GM13976 (cell line): ENCODE measurements at regions not wholly inside any gene's neighbourhood (a gene's known extent, or its start where the extent isn't known, plus 50 kb on each side); places are given as distances from the start of the nearest gene placed in this dataset.

ENCODE experiments used
- DNase-seq: peaks from one replicate; pipeline ENCODE4 v3.0.0; 2012; ENCODE audit warnings: low spot score
- in situ Hi-C: fragments of 300-500 bp; cut with MboI; formaldehyde crosslinking; loops from one replicate; pipeline ENCODE4 v1.12.0; 2022; ENCODE audit warnings: low sequenced_read_pairs, mixed read lengths, inconsistent platforms; ENCODE audit not compliant: unreplicated experiment
- TF ChIP-seq, protein P1 (sequence below): IDR thresholded peaks from 2 replicates; pipeline ENCODE4 v1.5.1; 2012; ENCODE audit warnings: borderline replicate concordance, mild to moderate bottlenecking; ENCODE audit not compliant: insufficient read depth; ENCODE audit errors: extremely low read depth, missing control alignments, control extremely low read depth

DNA sequence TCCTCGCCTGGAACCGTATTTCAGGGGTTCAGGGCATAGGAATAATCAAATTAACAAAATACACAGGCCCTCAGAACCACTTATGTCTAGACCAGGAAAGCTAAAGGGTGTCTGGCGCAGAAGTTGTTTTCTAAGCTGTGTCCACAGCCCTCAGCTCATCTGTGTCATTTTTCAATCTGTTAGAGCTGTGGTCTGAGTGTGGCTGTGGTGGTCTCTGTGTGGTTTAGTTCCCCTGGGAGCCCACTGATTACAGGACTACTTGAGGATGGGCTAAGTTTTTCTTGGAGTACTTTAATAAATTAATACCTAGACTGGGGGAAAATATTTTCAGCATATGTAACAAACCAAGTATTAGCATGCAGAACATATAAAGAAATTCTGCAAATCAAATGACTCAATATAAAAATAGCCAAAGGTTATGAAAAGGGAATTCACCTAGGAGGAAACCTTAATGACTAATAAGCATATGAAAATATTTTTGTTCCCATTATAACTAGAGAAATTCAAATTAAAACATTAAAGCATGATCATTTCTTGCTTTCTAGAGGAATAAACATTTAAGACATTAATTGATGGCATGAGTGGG, 186.3 kb downstream of the SATB1 start:
- in situ Hi-C loops, result no loop called here
- TF ChIP-seq, protein P1, sequence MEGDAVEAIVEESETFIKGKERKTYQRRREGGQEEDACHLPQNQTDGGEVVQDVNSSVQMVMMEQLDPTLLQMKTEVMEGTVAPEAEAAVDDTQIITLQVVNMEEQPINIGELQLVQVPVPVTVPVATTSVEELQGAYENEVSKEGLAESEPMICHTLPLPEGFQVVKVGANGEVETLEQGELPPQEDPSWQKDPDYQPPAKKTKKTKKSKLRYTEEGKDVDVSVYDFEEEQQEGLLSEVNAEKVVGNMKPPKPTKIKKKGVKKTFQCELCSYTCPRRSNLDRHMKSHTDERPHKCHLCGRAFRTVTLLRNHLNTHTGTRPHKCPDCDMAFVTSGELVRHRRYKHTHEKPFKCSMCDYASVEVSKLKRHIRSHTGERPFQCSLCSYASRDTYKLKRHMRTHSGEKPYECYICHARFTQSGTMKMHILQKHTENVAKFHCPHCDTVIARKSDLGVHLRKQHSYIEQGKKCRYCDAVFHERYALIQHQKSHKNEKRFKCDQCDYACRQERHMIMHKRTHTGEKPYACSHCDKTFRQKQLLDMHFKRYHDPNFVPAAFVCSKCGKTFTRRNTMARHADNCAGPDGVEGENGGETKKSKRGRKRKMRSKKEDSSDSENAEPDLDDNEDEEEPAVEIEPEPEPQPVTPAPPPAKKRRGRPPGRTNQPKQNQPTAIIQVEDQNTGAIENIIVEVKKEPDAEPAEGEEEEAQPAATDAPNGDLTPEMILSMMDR, result no peak
- no peak for DNase-seq

DNA sequence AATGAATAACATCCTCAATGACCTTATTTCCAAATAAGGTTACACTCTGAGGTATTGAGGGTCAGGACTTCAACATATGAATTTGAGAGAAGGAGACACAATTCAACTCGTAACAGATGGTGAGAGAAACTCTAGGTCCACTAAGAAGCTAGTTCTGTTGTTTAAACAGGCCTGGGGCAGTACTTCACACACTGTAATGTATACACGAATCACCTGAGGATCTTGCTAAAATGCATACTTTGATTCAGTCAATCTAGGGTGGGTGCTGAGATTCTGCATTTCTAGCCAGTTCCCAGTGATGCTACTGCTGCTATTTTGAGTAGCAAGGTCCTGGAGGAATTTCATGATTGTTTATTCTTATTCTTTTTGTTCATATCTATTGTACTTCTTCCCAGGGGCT, 186.8 kb downstream of the SATB1 start:
- TF ChIP-seq, protein P1, result no peak
- in situ Hi-C loops, result no loop called here
- DNase-seq, result no peak

DNA sequence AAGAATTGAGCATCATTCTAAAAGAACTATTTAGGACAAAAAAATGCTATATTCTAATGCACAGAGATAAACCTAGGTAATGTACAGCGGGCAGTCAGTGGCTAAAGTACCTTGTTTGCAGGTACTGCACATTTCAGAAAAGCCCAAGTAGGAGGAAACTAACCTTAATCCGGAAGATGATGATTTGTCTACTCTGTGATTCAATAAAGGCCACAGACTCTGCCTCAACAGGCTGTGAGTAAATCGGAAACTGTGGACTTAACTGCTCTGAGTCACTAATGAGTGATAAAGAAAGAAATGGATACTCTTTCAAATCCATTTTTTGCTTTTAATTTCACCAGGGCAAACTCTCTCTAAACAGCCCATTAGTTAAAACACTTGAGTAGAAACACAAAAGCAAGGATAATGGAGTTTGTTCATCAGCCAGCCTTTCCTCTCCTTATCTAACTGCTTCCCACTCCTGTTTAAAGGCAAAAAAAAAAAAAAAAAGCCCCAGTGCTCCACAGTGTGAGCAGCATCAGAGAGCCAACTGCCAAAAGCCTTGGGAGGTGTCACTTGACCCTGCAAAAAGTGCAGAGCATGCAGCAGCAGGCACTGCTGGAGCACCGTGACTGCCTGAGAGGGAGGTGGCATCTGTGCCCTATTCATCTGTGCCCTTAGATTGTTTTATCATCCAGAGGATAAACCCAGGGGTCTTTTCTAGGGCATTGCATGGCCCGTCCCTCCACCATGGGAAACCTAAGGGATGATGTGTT, 187.7 kb downstream of the SATB1 start:
- TF ChIP-seq, protein P1, result no peak
- DNase-seq, result no peak
- in situ Hi-C loops, result no loop called here

DNA sequence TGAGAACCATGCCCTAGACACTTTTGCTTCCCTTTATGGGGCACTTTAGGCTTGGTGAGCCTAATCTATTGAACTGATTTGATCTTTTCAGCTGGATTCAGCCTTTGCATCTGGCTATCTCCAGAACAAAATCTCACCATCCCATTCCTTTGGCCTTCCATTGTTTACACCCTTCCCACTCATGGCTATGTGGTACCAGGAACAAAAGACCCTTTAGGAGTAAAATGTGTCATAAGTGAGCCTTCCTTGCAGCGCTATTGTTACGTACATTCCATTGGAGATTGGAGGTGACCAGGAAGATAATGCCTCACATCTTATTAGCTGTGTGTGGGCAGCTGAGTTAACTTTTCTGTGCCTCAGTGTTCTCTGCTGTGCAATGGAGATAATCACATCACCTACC, 188.4 kb downstream of the SATB1 start:
- DNase-seq, result no peak
- TF ChIP-seq, protein P1, result no peak

DNA sequence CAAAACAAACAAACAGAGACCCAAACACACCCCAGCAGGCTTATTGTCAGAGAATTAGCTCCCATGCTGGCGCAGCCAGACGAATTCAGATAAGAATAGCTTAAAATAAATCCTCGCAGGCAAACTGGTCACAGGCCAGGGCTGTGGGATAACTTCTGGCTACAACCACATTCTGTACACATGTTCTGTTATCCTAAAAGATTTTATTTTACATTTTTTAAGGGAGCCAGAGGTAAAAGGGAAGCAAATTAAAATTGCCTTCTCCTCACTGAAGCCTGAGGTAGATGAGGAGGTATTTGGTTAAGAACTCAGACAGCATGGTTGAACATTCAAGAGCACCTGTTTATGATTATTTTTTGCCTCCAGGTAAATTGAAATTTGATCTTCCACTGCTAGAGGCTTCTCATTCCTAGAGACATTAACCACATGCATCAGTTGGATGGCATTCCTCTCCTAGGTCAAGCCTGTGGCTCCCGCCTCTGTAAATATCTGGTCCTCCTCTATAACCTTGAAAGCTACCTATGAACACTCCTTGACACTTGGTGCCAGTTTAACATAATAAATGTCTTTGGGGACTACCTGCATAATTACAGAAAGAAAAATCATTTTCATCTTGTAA, 190.3 kb downstream of the SATB1 start:
- TF ChIP-seq, protein P1, result no peak
- no peak for DNase-seq
- in situ Hi-C loops, result no loop called here

More for the DNA sequence above, 188.4 kb downstream of the SATB1 start:
- in situ Hi-C loops, result no loop called here

DNA sequence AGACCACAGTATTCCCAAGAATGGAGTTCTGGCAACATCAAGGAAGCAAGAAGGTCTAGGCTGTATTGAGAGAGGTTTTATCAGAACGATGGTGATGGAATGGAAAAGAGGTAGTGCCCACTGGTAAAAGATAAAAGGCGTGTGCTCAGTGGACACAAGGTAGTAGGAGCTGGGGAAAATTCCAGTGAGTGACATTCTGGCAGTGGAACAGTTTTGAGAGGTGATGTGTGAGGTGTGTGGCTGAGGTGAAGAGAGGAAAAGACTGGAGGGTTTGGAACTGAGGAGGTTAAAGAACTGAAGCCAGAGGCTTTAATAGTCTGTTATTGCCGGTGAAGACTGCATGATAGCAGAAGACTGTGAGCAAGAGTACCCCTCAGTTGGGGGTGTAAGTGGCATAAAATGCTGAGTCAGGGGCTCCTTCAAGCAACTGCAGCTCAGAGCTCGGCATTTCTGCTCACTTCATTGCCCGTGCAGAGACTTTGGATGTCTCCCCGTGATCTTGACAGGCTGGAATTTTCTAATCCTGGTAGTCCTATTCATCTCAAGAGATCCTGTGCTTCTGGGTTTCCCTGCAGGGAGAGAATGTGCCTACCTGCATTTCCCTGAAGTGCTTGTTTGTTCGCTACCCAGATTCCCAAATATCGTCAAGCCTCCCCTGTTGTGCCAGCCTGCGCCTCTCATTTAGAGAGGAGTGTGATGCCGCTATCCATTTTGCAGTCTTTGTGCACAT, 191.0 kb downstream of the SATB1 start:
- TF ChIP-seq, protein P1, result no peak
- in situ Hi-C loops, result no loop called here
- no peak for DNase-seq
